IPS-15b (cell line): ENCODE measurements at regions not wholly inside any gene's neighbourhood (a gene's known extent, or its start where the extent isn't known, plus 50 kb on each side); places are given as distances from the start of the nearest gene placed in this dataset.

ENCODE experiments used
- H3K27me3 ChIP-seq: one replicate; pipeline ENCODE4 v1.6.1; 2013; ENCODE audit warnings: low read length; ENCODE audit not compliant: control insufficient read depth, insufficient read depth
- H3K36me3 ChIP-seq: one replicate; pipeline ENCODE4 v1.6.1; 2013; ENCODE audit warnings: low read length; ENCODE audit not compliant: control insufficient read depth, insufficient read depth
- H3K4me1 ChIP-seq: one replicate; pipeline ENCODE4 v1.6.1; 2013; ENCODE audit warnings: mild to moderate bottlenecking, low read length; ENCODE audit not compliant: control insufficient read depth, insufficient read depth
- H3K4me3 ChIP-seq: one replicate; pipeline ENCODE4 v1.5.1; 2013; ENCODE audit warnings: low read depth, low read length
- H3K9ac ChIP-seq: one replicate; pipeline ENCODE4 v1.6.1; 2013; ENCODE audit warnings: low read depth, mild to moderate bottlenecking, low read length
- H3K9me3 ChIP-seq: one replicate; pipeline ENCODE4 v1.6.1; 2013; ENCODE audit warnings: mild to moderate bottlenecking, low read length; ENCODE audit not compliant: control insufficient read depth, insufficient read depth

- Histone ChIP-seq H3K27me3 (no peaks in the 10 kb centered on the region), H3K36me3 (no peaks in the 10 kb centered on the region), H3K4me3 (no peak overlapping the region), H3K4me1 (no peaks in the 10 kb centered on the region), H3K9ac (no peak overlapping the region), H3K9me3 (no peaks in the 10 kb centered on the region)
Observed at GRCh38 chr20:17860301-17861197, 108.0 kb downstream of the SNX5 start.

DNA sequence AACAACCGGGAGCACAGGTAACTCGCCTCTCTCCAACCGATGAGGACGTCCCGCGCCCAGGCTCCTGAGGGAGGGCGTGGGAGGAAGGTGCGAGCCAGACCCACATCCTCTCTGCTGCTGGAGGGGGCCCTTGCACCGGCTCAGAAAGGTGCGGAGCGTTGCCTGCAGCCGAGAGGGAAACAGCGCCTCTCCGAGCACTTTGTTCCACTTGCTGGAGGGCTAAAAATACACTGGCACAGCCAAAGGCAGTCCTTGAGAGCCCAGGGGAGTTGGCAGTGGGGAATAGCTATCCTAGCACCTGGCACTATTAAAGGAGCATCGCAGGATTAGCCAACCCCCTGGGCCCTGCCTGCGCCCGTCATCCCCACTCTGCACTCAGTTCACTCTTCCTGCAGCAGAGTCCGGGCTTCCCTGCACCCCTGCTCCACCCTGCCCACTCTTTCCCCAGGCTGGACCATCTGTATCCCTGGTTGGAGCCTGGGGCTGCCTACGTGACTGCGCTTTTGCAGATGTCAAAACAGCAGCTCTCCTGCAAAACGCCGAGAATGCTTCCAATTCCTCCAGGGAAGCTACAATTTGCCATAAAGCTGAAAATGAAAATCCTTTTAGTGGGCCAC is 108.9 kb downstream of the SNX5 start:
- Histone ChIP-seq H3K4me3 (no peak overlapping the region), H3K4me1 (no peaks in the 10 kb centered on the region), H3K9me3 (no peaks in the 10 kb centered on the region), H3K27me3 (no peaks in the 10 kb centered on the region), H3K9ac (no peak overlapping the region), H3K36me3 (no peaks in the 10 kb centered on the region)

- H3K36me3 ChIP-seq, result no peaks in the 10 kb centered on the region
- no peak overlapping the region for H3K4me3 ChIP-seq
- H3K27me3 ChIP-seq, result no peaks in the 10 kb centered on the region
- peaks cover 1% of the 10 kb centered on the region for H3K4me1 ChIP-seq
- no peaks in the 10 kb centered on the region for H3K9me3 ChIP-seq
- H3K9ac ChIP-seq, result no peak overlapping the region
Observed at GRCh38 chr20:17859002-17859615, 109.5 kb downstream of the SNX5 start.

GRCh38 chr20:17858450-17859001 is 110.1 kb downstream of the SNX5 start:
- Histone ChIP-seq H3K4me1 (peaks cover 4% of the 10 kb centered on the region), H3K27me3 (no peaks in the 10 kb centered on the region), H3K9ac (no peak overlapping the region), H3K9me3 (no peaks in the 10 kb centered on the region), H3K36me3 (no peaks in the 10 kb centered on the region), H3K4me3 (no peak overlapping the region)

DNA sequence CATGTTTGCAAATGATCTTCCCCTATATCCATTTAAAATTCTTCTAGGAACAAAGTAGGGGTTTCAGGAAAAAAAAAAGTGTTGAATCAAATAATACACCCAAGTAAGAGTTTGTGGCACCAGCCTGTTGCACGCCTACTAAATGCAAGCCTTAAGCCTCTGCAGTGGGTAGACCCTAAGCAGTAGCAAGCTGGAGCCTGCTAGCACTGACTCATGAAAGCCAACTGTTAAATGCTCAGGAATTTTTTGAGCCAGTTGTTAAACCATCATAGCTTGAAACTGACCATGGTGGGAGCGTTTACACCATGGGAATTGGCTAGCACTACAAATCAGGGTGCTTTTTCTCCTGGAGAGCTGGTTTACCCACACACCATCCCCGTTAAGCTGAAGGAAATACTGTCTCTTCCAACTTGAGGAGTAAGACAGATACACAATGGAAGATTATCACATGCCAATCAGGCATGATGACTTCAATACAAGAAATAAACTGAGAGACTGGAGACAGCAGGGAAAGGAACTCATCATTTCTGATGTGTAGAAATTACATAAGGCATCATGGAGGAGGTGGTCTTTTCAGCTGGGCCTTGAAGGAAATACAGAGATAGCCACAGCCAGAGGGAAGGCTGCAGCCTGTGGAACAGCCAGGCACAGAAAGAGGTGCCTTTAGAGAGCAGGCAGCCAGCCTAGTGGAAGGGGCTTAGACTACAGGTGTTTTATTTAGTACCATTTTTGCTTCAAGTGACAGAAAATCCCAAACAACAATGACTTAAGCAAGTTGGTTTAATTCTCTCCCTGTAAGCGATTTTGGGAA is 110.8 kb downstream of the SNX5 start:
- Histone ChIP-seq H3K36me3 (no peaks in the 10 kb centered on the region), H3K4me3 (no peak overlapping the region), H3K27me3 (no peaks in the 10 kb centered on the region), H3K4me1 (peaks cover 5% of the 10 kb centered on the region), H3K9ac (no peak overlapping the region), H3K9me3 (no peaks in the 10 kb centered on the region)

DNA sequence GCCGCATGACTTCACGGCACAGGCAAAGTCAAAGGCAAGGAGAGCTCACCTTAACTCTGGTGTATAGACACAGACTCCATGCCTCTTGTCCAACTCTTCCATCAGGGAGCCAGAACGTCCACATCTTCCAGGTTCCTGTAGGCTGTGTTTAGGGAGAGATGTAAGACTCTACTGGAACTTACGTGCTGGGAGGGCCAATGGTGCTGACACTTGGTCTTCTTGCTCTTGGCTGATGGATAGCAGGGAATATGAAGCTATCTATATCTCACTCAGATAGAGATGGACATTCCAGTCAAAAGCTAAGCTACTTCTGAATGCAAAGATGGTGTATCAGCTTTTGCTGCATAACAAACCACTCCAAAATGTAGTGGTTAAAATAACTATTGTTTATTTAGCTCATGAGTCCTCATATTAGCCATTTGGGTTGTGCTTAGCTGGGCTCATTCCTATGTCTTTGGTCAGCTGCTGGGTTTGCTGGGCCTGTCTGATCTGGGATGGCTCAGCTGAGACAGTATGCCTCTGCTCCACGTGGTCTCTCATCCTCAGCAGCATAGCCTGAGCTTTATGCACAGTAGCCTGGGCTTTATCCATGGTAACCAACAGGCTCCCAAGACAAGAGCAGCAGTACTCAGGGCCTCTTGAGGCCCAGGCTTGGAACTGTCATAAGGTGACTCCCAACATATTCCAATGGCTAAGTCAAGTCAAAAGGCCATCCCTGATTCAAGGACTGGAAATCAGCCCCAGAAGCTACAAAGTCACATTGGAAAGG is 111.6 kb downstream of the SNX5 start:
- no peaks in the 10 kb centered on the region for H3K36me3 ChIP-seq
- H3K9me3 ChIP-seq, result no peaks in the 10 kb centered on the region
- H3K27me3 ChIP-seq, result no peaks in the 10 kb centered on the region
- H3K4me1 ChIP-seq, result peaks cover 5% of the 10 kb centered on the region
- H3K4me3 ChIP-seq, result no peak overlapping the region
- H3K9ac ChIP-seq, result no peak overlapping the region

DNA sequence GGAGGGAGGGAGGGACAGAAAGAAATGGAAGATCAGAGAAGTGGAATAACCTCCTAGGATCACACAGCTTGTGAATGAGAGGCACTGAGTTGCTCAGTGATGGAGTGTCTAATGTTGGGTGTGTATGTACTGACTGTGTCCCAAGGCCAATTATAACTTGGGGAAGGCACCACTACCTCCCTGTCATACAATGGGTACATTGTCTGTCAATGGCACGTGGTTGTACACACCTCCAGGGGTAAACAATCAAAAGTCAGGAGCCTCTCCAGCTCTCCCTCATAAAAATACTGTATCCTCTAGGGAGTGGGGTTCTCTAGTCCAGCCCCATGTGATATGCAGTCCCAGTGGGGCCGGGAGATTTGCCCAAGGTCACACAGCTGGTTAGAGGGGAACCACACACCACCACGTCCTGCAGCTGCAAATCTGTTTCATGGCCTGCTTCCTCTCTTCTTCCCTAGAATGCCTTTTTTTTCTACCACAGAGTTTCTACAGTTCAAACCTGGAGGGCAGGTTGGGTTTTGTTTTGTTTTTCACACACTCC is 112.5 kb downstream of the SNX5 start:
- Histone ChIP-seq H3K36me3 (no peaks in the 10 kb centered on the region), H3K4me1 (peaks cover 5% of the 10 kb centered on the region), H3K4me3 (no peak overlapping the region), H3K27me3 (no peaks in the 10 kb centered on the region), H3K9ac (no peak overlapping the region), H3K9me3 (no peaks in the 10 kb centered on the region)

DNA sequence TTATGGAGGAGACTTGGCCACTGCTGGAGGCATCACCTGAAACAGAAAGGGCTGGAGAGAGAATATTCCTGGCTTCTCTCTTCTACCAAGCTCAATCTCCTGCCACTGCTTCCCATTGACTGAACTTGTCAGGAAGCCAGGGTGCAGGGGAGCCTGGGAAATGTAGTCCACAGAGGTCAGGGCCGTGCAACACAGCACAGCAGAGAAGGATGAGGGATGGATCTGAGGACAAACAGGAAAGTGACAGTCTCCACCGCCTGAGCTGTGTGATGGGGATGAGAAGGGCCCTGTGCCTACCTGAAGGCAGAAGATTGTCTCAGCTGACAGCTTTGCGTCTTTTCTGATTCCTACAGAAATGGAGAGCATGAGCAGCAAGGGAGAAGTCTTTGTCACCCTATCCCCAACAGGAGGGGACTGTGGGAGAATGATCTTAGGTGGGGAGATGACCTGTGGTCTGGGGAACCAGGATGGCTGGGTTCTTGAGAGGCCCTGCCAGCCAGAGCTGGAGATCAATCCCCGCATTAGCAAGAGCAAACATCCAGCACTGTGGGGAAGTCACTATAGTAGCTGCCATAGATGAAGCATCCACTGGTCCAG is 114.2 kb downstream of the SNX5 start:
- peaks cover 5% of the 10 kb centered on the region for H3K4me1 ChIP-seq
- no peak overlapping the region for H3K4me3 ChIP-seq
- H3K27me3 ChIP-seq, result no peaks in the 10 kb centered on the region
- no peaks in the 10 kb centered on the region for H3K9me3 ChIP-seq
- H3K36me3 ChIP-seq, result peaks cover 3% of the 10 kb centered on the region
- H3K9ac ChIP-seq, result no peak overlapping the region

- no peaks in the 10 kb centered on the region for H3K27me3 ChIP-seq
- H3K4me1 ChIP-seq, result peaks cover 5% of the 10 kb centered on the region
Observed at GRCh38 chr20:17852323-17852722, 116.3 kb downstream of the SNX5 start.

DNA sequence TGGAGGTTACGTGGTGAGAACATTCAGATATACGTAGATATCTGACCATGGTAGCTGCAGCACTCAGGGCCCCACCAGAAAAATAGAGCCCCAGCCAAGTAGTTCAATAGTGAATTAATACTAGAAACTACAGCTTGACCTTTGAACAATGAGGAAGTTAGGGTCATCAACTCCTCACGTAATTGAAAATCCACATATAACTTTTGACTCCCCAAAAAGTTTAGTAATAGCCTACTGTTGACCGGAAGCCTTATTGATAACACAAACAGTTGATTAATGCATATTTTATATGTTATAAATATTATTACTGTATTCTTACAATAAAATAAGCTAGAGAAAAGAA is 117.9 kb downstream of the SNX5 start:
- H3K4me3 ChIP-seq, result no peak overlapping the region
- H3K9me3 ChIP-seq, result no peaks in the 10 kb centered on the region
- peaks cover 3% of the 10 kb centered on the region for H3K36me3 ChIP-seq
- H3K9ac ChIP-seq, result no peak overlapping the region
- H3K4me1 ChIP-seq, result peaks cover 5% of the 10 kb centered on the region
- no peaks in the 10 kb centered on the region for H3K27me3 ChIP-seq

More at GRCh38 chr20:17852323-17852722, 116.3 kb downstream of the SNX5 start:
- Histone ChIP-seq H3K36me3 (peaks cover 3% of the 10 kb centered on the region), H3K4me3 (no peak overlapping the region), H3K9ac (no peak overlapping the region), H3K9me3 (no peaks in the 10 kb centered on the region)
